HG02798 (cell line): ENCODE measurements at regions not wholly inside any gene's neighbourhood (a gene's known extent, or its start where the extent isn't known, plus 50 kb on each side); places are given as distances from the start of the nearest gene placed in this dataset.

Experiments used
- ATAC-seq: cut with Tn5 transposase; IDR thresholded peaks from one replicate; pipeline ENCODE4 v1.9.1; 2021; ENCODE audit warnings: mild to moderate bottlenecking; ENCODE audit not compliant: unreplicated experiment, poor library complexity

- ATAC-seq = no peak
Observed at GRCh38 chr10:31720546-31720945, 208.1 kb downstream of the ARHGAP12 start.

- no peak for ATAC-seq
Observed at GRCh38 chr10:31709476-31709875, 219.2 kb downstream of the ARHGAP12 start.

DNA sequence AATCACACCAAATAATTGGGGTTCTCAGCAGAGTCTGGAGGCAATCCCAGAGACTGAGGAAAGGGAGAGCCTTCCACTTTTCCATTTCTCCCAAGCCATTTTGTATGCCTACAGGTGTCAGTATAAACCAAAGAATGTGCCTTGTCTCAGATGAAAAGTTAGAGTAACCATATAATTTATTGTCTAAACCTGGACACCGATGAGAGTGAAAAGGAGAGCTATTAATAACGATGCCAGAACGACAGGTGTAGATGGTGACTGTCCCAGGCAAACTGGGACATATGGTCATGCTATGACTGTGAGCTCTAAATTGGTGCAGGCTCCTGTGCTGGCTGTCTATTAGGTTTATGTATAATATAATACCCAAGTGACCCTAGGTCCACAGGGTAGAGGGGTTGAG is 219.6 kb downstream of the ARHGAP12 start:
- no peak for ATAC-seq

- ATAC-seq = no peak
Observed at GRCh38 chr10:31708474-31708873, 220.2 kb downstream of the ARHGAP12 start.

DNA sequence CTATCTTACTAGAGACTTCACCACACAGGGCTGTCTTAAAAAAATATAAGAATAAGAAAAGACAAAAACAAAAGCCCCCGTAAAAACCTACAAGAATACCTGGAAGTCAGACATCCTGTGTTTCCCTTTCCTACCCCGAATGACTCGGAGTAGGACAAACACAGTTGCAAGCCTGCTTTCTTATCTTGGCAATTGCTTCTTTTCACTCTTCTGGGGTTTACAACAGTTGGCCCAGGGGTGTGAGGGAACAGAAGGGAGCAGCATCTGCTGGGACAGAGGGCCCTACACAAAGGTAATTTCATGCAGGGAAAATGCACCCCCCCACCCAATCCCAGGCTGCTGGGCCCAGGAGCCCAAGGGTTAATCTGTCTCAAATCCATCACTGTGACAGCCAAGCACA is 220.6 kb downstream of the ARHGAP12 start:
- ATAC-seq = peak; percentile 14

- ATAC-seq = peak; percentile 86
Observed at GRCh38 chr10:31707093-31708039, 221.3 kb downstream of the ARHGAP12 start.

DNA sequence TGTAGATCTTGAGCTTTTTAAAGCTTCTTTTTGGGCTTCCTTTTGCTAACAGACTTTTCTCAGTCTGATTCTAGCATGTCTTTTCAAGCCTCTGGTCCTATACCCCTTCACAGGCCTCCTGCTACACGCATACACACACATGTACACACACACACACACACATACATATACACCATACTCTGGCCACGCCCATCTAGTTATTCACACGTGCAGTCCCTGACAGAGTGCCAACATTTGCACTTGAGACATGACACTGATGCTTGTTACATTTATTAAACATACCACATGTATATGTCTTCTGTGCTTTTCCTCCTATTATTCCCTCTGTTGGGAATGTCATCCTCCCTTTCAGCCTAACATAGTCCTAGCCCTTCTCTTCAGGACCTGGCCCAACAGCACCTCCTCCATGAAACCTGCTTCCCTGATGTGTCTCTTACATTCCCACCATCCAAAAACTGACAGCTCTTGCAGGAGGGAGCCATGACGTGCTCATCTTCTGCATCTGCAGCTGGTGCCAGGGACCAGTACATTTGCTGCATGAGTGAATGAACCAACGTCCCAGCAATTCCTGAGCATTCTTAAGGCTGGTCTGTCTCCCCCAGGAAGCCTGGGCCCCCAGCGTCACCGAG is 222.1 kb downstream of the ARHGAP12 start:
- ATAC-seq = no peak

DNA sequence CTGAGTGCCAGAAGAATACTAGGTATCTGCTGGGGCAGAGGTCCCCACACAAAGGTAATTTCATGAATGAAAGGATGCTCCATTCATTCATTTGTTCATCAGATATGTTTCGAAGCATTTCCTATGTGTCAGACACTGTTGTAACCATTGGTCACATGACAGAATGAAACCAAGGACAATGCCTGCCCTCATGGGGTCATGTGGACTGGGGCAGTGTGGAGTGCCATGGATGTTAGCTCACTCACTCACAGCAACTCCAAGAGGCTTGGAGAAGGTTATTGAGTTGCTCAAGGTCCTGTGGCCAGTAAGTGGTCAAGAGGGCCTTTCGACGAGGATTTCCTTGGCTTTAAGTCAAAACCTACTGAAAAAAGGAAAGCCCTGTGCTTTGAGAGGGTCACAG is 223.5 kb downstream of the ARHGAP12 start:
- ATAC-seq = no peak

DNA sequence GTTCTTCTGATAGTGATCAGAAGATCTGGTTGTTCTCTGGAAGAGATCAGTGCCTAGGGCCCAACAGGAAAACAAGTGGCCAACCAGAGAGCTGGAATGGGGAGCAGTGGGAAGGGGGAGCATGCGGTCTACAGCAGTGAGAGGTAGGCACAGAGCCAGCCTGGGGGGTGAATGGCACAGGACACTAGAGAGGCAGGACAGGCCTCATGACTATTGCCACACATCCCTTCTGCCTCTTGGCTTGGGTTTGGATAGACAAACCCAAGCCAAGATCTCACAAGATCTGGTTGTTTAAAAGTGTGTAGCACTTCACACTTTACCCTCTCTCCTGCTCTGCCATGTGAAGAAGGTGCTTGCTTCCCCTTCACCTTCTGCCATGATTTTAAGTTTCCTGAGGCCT is 224.4 kb downstream of the ARHGAP12 start:
- ATAC-seq = no peak

DNA sequence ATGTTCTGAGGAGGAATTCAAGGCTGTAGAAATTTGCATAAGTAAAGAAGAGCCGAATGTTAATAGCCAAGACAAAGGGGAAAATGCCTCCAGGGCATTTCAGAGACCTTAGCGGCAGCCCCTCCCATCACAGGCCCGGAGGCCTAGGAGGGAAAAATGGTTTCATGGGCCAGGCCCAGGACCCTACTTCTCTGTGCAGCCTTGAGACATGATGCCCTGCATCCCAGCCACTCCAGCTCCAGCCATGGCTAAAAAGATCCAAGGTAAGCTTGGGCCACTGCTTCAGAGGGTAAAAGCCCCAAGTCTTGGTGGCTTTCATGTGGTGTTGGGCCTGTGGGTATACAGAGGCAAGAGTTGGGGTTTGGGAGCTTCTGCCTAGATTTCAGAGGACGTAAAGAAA is 225.7 kb downstream of the ARHGAP12 start:
- ATAC-seq = no peak

- ATAC-seq = no peak
Observed at GRCh38 chr10:31702005-31702404, 226.6 kb downstream of the ARHGAP12 start.

DNA sequence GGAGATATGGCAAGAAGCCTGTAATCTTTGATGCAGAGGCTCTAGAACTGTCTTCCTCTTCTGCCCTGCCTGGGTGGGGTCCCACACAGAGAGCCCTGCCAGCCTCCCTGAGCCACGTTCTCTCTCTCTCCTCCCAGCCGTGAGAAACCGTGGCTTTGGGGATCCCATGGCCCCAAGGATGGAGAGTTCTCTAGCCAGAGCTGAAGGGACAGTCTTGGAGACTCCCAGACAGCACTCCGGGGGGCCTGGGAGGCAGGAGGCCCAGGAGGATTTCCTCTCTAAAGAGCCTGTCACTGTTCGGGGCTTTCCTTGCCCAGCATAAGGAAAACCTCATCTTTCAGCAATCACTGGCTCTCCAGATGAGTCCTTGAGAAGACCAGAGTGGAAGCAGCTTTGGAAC is 227.1 kb downstream of the ARHGAP12 start:
- ATAC-seq = no peak

DNA sequence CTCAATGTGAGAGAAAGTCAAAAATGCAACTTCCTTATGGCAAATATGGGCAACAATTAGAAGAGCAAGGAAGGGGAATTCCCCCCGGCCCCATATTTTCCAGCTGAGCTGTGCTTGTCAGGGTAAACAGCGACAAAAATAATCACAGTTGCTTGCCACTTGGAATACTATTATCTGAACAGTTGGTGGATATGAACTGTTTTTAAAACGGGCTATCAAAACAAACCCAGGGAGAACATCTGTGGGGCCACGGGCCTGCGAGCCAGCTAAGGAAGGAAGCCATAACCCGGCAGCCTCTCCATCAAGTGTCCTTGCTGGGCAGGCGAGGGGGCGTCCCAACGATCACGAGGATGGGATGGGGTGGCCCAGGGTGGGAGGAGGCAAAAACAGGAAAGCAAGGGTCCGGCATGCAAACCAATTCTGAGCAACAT is 228.4 kb downstream of the ARHGAP12 start:
- no peak for ATAC-seq

- no peak for ATAC-seq
Observed at GRCh38 chr10:31698181-31698830, 230.3 kb downstream of the ARHGAP12 start.

- no peak for ATAC-seq
Observed at GRCh38 chr10:31697271-31698180, 231.1 kb downstream of the ARHGAP12 start.

GRCh38 chr10:31694929-31695837 is 233.4 kb downstream of the ARHGAP12 start:
- no peak for ATAC-seq

- no peak for ATAC-seq
Observed at GRCh38 chr10:31694126-31694685, 234.4 kb downstream of the ARHGAP12 start.

GRCh38 chr10:31693491-31693890 is 235.1 kb downstream of the ARHGAP12 start:
- no peak for ATAC-seq

DNA sequence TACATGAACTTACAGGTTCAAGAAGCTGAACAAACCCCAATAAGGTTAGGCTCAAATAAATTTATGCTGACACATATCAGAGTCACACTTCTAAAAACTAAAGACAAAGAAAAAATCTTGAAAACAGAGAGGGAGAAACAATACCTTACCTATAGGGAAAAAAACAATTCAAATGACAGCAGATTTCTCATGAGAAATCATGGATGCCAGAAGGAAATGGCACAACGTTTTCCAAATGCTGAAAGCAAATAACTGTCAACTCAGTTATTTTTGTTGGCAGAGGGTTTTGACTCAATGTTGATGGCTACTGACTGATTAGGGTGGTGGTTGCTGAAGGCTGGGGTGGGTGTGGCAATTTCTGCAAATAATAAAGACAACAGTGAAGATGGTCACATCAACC is 239.4 kb downstream of the ARHGAP12 start:
- no peak for ATAC-seq
